ENCODE measurements at regions not wholly inside any gene's neighbourhood (a gene's known extent, or its start where the extent isn't known, plus 50 kb on each side); places are given as distances from the start of the nearest gene placed in this dataset.
"Not testable (repeated sequence)": the region's sequence is repeated elsewhere in the genome, so short reads cannot be mapped to it uniquely, and the experiment has no call there.

DNA sequence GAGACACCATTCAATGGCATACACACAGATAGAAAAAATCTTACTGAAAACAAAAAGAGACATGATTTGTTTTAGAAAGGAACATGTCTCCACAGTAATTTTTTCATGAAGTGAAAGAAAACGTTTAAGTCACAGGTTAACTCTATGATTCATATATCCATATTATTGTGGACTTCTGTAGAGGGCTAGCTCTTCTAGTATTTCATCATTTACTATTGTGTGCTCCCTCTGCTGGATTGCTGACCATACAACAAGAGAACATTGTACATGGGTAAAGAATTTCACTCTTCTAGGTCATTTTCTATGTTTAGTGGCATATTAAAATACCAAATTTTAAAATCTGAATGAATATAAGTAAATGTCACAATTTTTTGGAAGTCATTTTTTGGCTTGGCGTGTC lies 91.8 kb upstream of the POU3F4 start:
- DNase-seq (ENCODE audit: insufficient read length, low spot score) (no peak), FAIRE-seq (peak; percentile 90)
- TF ChIP-seq, protein P1, sequence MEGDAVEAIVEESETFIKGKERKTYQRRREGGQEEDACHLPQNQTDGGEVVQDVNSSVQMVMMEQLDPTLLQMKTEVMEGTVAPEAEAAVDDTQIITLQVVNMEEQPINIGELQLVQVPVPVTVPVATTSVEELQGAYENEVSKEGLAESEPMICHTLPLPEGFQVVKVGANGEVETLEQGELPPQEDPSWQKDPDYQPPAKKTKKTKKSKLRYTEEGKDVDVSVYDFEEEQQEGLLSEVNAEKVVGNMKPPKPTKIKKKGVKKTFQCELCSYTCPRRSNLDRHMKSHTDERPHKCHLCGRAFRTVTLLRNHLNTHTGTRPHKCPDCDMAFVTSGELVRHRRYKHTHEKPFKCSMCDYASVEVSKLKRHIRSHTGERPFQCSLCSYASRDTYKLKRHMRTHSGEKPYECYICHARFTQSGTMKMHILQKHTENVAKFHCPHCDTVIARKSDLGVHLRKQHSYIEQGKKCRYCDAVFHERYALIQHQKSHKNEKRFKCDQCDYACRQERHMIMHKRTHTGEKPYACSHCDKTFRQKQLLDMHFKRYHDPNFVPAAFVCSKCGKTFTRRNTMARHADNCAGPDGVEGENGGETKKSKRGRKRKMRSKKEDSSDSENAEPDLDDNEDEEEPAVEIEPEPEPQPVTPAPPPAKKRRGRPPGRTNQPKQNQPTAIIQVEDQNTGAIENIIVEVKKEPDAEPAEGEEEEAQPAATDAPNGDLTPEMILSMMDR (IDR thresholded peaks at IDR 0.05; ENCODE audit: insufficient read depth, missing control alignments), result no peak

- TF ChIP-seq, protein P1 (IDR thresholded peaks at IDR 0.05; ENCODE audit: insufficient read depth, missing control alignments), result no peak
- FAIRE-seq, result no peak
Observed at GRCh38 chrX:83419030-83419792, 88.9 kb upstream of the POU3F4 start.

GRCh38 chrX:83422836-83423235 lies 85.3 kb upstream of the POU3F4 start:
- DNase-seq (ENCODE audit: insufficient read length, low spot score) (no peak), FAIRE-seq (no peak)
- TF ChIP-seq, protein P1 (IDR thresholded peaks at IDR 0.05; ENCODE audit: insufficient read depth, missing control alignments), result no peak

More at GRCh38 chrX:83419030-83419792, 88.9 kb upstream of the POU3F4 start:
- DNase-seq (ENCODE audit: insufficient read length, low spot score), result no peak

DNA sequence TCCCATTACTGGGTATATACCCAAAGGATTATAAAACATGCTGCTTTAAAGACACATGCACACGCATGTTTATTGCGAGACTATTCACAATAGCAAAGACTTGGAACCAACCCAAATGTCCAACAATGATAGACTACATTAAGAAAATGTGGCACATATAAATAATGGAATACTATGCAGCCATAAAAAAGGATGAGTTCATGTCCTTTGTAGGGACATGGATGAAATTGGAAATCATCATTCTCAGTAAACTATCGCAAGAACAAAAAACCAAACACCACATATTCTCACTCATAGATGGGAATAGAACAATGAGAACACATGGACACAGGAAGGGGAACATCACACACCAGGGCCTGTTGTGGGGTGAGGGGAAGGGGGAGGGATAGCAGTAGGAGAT lies 65.5 kb upstream of the POU3F4 start:
- DNase-seq (ENCODE audit: insufficient read length, low spot score); FAIRE-seq: not testable (repeated sequence)

DNA sequence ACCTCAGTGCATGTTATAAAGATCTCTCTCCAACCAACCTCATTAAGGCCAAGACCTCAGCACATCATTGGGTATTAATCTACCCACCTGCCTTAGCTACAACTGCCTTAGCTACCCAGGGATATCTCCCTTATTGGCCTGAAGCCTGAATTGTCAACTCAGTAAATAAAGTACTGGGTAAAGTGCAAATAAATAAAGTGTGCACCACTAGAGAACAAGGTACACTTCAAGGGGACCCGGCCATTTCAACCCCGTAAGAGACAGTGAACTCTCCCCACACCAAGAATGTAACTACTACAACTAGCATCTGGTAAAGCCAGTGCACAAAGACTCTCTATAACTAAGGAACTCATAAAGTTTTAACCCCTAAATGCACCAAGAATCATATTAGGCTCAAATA lies 61.7 kb upstream of the POU3F4 start:
- TF ChIP-seq, protein P1 (IDR thresholded peaks at IDR 0.05; ENCODE audit: insufficient read depth, missing control alignments), result no peak
- no peak for FAIRE-seq
- DNase-seq (ENCODE audit: insufficient read length, low spot score), result no peak

Data from D721Med (cell line).